ENCODE measurements at regions not wholly inside any gene's neighbourhood (a gene's known extent, or its start where the extent isn't known, plus 50 kb on each side); places are given as distances from the start of the nearest gene placed in this dataset.
A peak's percentile ranks its signal among the peaks of the same experiment; 100 is the strongest.

GRCh38 chr4:183586824-183587223, 72.2 kb downstream of the RWDD4 start:
- 91 to 92% methylated on average over 10 of the region's 10 CpGs for WGBS, 2 donors
- H3K9me3 ChIP-seq, result no peaks in the 10 kb centered on the region
- intact Hi-C loops (cut with DNase I), result no loop called here

GRCh38 chr4:183588169-183588675, 70.8 kb downstream of the RWDD4 start:
- 9 to 10% methylated on average over 11 of the region's 11 CpGs for WGBS, 2 donors
- no peak for TF ChIP-seq CTCF (IDR thresholded peaks at IDR 0.05)
- Histone ChIP-seq H3K27ac (peak overlapping the region; percentile 22 to 72 (median 58)), H3K36me3 (no peaks in the 10 kb centered on the region), H3K4me3 (peak overlapping the region in 2 of 4 donors; percentile 10 to 15), H3K27me3 (no peaks in the 10 kb centered on the region), H3K4me1 (peaks cover 3 to 8% (median 6%) of the 10 kb centered on the region in 3 donors), H3K9me3 (no peaks in the 10 kb centered on the region)
- FAIRE-seq, result no peak
- intact Hi-C loops (cut with DNase I), result no loop called here
- peak in 1 of 6 donors; percentile 32 for DNase-seq
- ATAC-seq, result peak; percentile 84 to 94 (median 88)

More at GRCh38 chr4:183586824-183587223, 72.2 kb downstream of the RWDD4 start:
- Histone ChIP-seq H3K4me3 (no peak overlapping the region), H3K27ac (no peak overlapping the region), H3K36me3 (no peaks in the 10 kb centered on the region), H3K4me1 (peaks cover 3 to 8% (median 6%) of the 10 kb centered on the region in 3 donors), H3K27me3 (no peaks in the 10 kb centered on the region)
- TF ChIP-seq CTCF (IDR thresholded peaks at IDR 0.05), result no peak
- DNase-seq (no peak), ATAC-seq (no peak), FAIRE-seq (no peak)

- Histone ChIP-seq H3K36me3 (no peaks in the 10 kb centered on the region), H3K9me3 (no peaks in the 10 kb centered on the region), H3K4me3 (peak overlapping the region in 2 of 4 donors; percentile 10 to 15), H3K4me1 (peaks cover 3 to 8% (median 6%) of the 10 kb centered on the region in 3 donors), H3K27ac (peak overlapping the region; percentile 22 to 72 (median 58)), H3K27me3 (no peaks in the 10 kb centered on the region)
- FAIRE-seq (no peak), ATAC-seq (peak in 3 of 4 donors; percentile 13 to 31 (median 15)), DNase-seq (no peak)
- WGBS, 2 donors, result 82% methylated on average over 3 of the region's 3 CpGs
- intact Hi-C loops (cut with DNase I), result no loop called here
- no peak for TF ChIP-seq CTCF (IDR thresholded peaks at IDR 0.05)
Observed at GRCh38 chr4:183588691-183589090, 70.3 kb downstream of the RWDD4 start.

- 84 to 92% methylated on average over 5 of the region's 5 CpGs for WGBS, 2 donors
- H3K27ac ChIP-seq, result no peak overlapping the region
Observed at GRCh38 chr4:183589461-183590099, 69.4 kb downstream of the RWDD4 start.

More at GRCh38 chr4:183589461-183590099, 69.4 kb downstream of the RWDD4 start:
- H3K9me3 ChIP-seq, result no peaks in the 10 kb centered on the region
- no peak overlapping the region for H3K4me3 ChIP-seq
- ATAC-seq (no peak), FAIRE-seq (no peak), DNase-seq (no peak)
- peaks cover 3 to 8% (median 6%) of the 10 kb centered on the region in 3 donors for H3K4me1 ChIP-seq
- intact Hi-C loops (cut with DNase I), result no loop called here
- H3K36me3 ChIP-seq, result no peaks in the 10 kb centered on the region
- no peaks in the 10 kb centered on the region for H3K27me3 ChIP-seq
- TF ChIP-seq CTCF (IDR thresholded peaks at IDR 0.05), result no peak
